AG04450 (cell line): ENCODE measurements at regions not wholly inside any gene's neighbourhood (a gene's known extent, or its start where the extent isn't known, plus 50 kb on each side); places are given as distances from the start of the nearest gene placed in this dataset.

Experiments
- CTCF ChIA-PET: fragments of 300-600, 350-600 bp; formaldehyde crosslinking; extraction: SDS; loops from one replicate; lab custom pipeline; 2022; ENCODE audit warnings: antibody characterized with exemption, inconsistent platforms; lab: Charles Lee
- POLR2A ChIA-PET: fragments of 350-600 bp; formaldehyde crosslinking; extraction: SDS; loops from one replicate; lab custom pipeline; 2021; ENCODE audit warnings: antibody characterized with exemption, inconsistent platforms; lab: Yijun Ruan, JAX
- DNase-seq: peaks from one replicate; pipeline ENCODE4 v3.0.0-alpha.2; 2011; ENCODE audit warnings: low read depth, low spot score
- H3K27ac ChIP-seq: one replicate; pipeline ENCODE4 v1.5.1; 2012; ENCODE audit warnings: low read depth, low read length, control low read depth
- H3K27me3 ChIP-seq: one replicate; pipeline ENCODE4 v1.6.0; 2012; ENCODE audit warnings: low read length; ENCODE audit not compliant: control insufficient read depth, insufficient read depth
- H3K4me3 ChIP-seq: 2 replicates; pipeline ENCODE4 v1.5.1; 2011; ENCODE audit warnings: mild to moderate bottlenecking, low read depth, low read length, control low read depth
- H3K9me3 ChIP-seq: 2 replicates; pipeline ENCODE4 v1.5.1; 2012; ENCODE audit warnings: low read length; ENCODE audit not compliant: control insufficient read depth, insufficient read depth
- CTCF ChIP-seq: IDR thresholded peaks from 2 replicates; pipeline ENCODE4 v1.5.1; 2011; ENCODE audit warnings: low read depth, low read length, control low read depth, inconsistent platforms

- ChIA-PET POLR2A (no interaction called here), CTCF (no interaction called here)
- H3K9me3 ChIP-seq, result peaks cover 30% of the 10 kb centered on the region
- DNase-seq, result no peak
- no peaks in the 10 kb centered on the region for H3K27me3 ChIP-seq
- no peak for TF ChIP-seq CTCF
- H3K27ac ChIP-seq, result no peak overlapping the region
- H3K4me3 ChIP-seq, result no peak overlapping the region
Measured at GRCh38 chr7:156318426-156318825, 322.1 kb upstream of the RNF32 start.

GRCh38 chr7:156309016-156309620 is 331.5 kb upstream of the RNF32 start:
- POLR2A ChIA-PET, result no interaction called here
- Histone ChIP-seq H3K4me3 (no peak overlapping the region), H3K27me3 (no peaks in the 10 kb centered on the region), H3K9me3 (peaks cover 35% of the 10 kb centered on the region), H3K27ac (no peak overlapping the region)
- TF ChIP-seq CTCF, result no peak
- CTCF ChIA-PET, result no interaction called here
- DNase-seq, result no peak

- ChIA-PET CTCF (no interaction called here), POLR2A (no interaction called here)
- no peak overlapping the region for H3K4me3 ChIP-seq
- no peak for TF ChIP-seq CTCF
- DNase-seq, result no peak
- peaks cover 39% of the 10 kb centered on the region for H3K9me3 ChIP-seq
- no peaks in the 10 kb centered on the region for H3K27me3 ChIP-seq
- no peak overlapping the region for H3K27ac ChIP-seq
Measured at GRCh38 chr7:156307193-156307592, 333.4 kb upstream of the RNF32 start.

- no peak overlapping the region for H3K4me3 ChIP-seq
- ChIA-PET CTCF (no interaction called here), POLR2A (no interaction called here)
- H3K9me3 ChIP-seq, result peaks cover 39% of the 10 kb centered on the region
- H3K27ac ChIP-seq, result no peak overlapping the region
- no peak for TF ChIP-seq CTCF
- no peak for DNase-seq
- H3K27me3 ChIP-seq, result no peaks in the 10 kb centered on the region
Measured at GRCh38 chr7:156305351-156305750, 335.2 kb upstream of the RNF32 start.

- CTCF ChIA-PET, result no interaction called here
- no peak for DNase-seq
- Histone ChIP-seq H3K9me3 (peaks cover 16% of the 10 kb centered on the region), H3K27me3 (no peaks in the 10 kb centered on the region), H3K27ac (no peak overlapping the region), H3K4me3 (no peak overlapping the region)
- POLR2A ChIA-PET, result no interaction called here
- TF ChIP-seq CTCF, result no peak
Measured at GRCh38 chr7:156282816-156283215, 357.8 kb upstream of the RNF32 start.
